GM18907 (cell line): ENCODE measurements at regions not wholly inside any gene's neighbourhood (a gene's known extent, or its start where the extent isn't known, plus 50 kb on each side); places are given as distances from the start of the nearest gene placed in this dataset.

Experiments
- ATAC-seq: cut with Tn5 transposase; IDR thresholded peaks from one replicate; pipeline ENCODE4 v1.9.1; 2021; ENCODE audit warnings: mild to moderate bottlenecking, moderate library complexity; ENCODE audit not compliant: unreplicated experiment

GRCh38 chr11:112398798-112399478 lies 138.3 kb upstream of the PLET1 start:
- no peak for ATAC-seq

GRCh38 chr11:112400476-112401014 lies 139.9 kb upstream of the PLET1 start:
- no peak for ATAC-seq

GRCh38 chr11:112401036-112401769 lies 140.5 kb upstream of the PLET1 start:
- ATAC-seq: no peak

- ATAC-seq: no peak
These were observed 142.8 kb upstream of the PLET1 start for GRCh38 chr11:112403432-112403831.

GRCh38 chr11:112404112-112404511 lies 143.5 kb upstream of the PLET1 start:
- ATAC-seq: no peak

- ATAC-seq: no peak
These were observed 147.9 kb upstream of the PLET1 start for GRCh38 chr11:112408517-112408916.

- no peak for ATAC-seq
These were observed 149.7 kb upstream of the PLET1 start for GRCh38 chr11:112410325-112410724.

GRCh38 chr11:112412383-112412782 lies 151.7 kb upstream of the PLET1 start:
- no peak for ATAC-seq

GRCh38 chr11:112417339-112417738 lies 156.7 kb upstream of the PLET1 start:
- ATAC-seq: no peak

- no peak for ATAC-seq
These were observed 157.8 kb upstream of the PLET1 start for GRCh38 chr11:112418438-112418837.

GRCh38 chr11:112421879-112422278 lies 161.2 kb upstream of the PLET1 start:
- no peak for ATAC-seq

- ATAC-seq: no peak
These were observed 164.5 kb upstream of the PLET1 start for GRCh38 chr11:112425121-112425520.

- ATAC-seq: no peak
These were observed 176.4 kb upstream of the PLET1 start for GRCh38 chr11:112437096-112437495.

- ATAC-seq: no peak
These were observed 179.0 kb upstream of the PLET1 start for GRCh38 chr11:112439614-112440013.

GRCh38 chr11:112440518-112440917 lies 179.9 kb upstream of the PLET1 start:
- ATAC-seq: no peak

- no peak for ATAC-seq
These were observed 187.5 kb upstream of the PLET1 start for GRCh38 chr11:112448168-112448567.

GRCh38 chr11:112448806-112449205 lies 188.1 kb upstream of the PLET1 start:
- ATAC-seq: no peak

- no peak for ATAC-seq
These were observed 190.6 kb upstream of the PLET1 start for GRCh38 chr11:112451250-112451649.

- ATAC-seq: no peak
These were observed 193.2 kb upstream of the PLET1 start for GRCh38 chr11:112453601-112454577.

- ATAC-seq: no peak
These were observed 194.2 kb upstream of the PLET1 start for GRCh38 chr11:112454841-112455240.

- ATAC-seq: no peak
These were observed 195.1 kb upstream of the PLET1 start for GRCh38 chr11:112455791-112456190.
